ENCODE measurements at regions not wholly inside any gene's neighbourhood (a gene's known extent, or its start where the extent isn't known, plus 50 kb on each side); places are given as distances from the start of the nearest gene placed in this dataset.

DNA sequence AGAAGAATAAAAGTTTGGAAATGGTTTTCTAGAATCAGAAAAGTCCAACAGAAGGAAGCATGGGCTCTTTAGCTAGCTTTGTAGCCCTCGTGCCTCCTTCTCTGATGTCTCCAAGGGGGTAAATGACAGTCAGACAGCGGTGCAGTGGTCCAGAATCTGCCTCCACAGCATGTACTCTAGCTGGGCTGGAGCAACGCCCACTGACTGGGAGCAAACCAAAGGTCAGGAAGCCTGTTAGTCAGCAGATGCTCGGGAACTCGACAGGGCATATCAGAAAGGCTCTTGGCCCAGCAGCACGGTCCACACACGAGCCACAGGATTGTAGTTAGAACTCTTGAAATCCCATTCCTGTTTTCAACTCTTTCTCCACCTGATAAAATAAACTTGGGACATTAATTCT is 164.3 kb downstream of the GRIN2B start:
- Mint-ChIP-seq H3K4me1 (ENCODE audit: low read depth in 2 of 2) (no peaks in the 10 kb centered on the region), H3K4me3 (no peak overlapping the region), H3K27me3 (peaks cover 12 to 15% of the 10 kb centered on the region in 2 donors), H3K27ac (no peak overlapping the region), H3K36me3 (no peaks in the 10 kb centered on the region), H3K9me3 (peaks cover 3% of the 10 kb centered on the region)
- DNase-seq (ENCODE audit: low spot score) = no peak
- no peak for ATAC-seq

DNA sequence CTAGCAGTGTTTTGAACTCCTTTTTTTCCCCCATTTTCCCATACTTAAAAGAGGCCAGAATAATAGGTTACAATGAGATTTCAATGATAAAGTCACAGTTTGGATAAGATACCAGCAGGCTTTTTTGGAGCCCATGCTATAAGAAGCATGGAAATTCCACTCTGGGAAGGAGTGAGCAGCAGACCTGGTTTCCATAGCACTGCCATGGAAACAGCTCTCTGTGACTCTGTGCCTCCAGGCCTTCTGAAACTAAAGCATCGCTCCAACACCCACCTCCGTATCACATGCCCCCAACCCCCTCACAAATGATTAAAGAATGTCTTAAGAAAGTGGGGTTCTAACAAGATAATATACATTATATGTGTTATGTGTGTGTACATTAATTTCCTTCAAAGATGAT is 165.0 kb downstream of the GRIN2B start:
- Mint-ChIP-seq H3K27me3 (peaks cover 10 to 15% of the 10 kb centered on the region in 2 donors), H3K9me3 (peaks cover 3% of the 10 kb centered on the region), H3K36me3 (no peaks in the 10 kb centered on the region), H3K4me1 (ENCODE audit: low read depth in 2 of 2) (no peaks in the 10 kb centered on the region), H3K27ac (no peak overlapping the region), H3K4me3 (no peak overlapping the region)
- ATAC-seq (no peak), DNase-seq (ENCODE audit: low spot score) (no peak)

DNA sequence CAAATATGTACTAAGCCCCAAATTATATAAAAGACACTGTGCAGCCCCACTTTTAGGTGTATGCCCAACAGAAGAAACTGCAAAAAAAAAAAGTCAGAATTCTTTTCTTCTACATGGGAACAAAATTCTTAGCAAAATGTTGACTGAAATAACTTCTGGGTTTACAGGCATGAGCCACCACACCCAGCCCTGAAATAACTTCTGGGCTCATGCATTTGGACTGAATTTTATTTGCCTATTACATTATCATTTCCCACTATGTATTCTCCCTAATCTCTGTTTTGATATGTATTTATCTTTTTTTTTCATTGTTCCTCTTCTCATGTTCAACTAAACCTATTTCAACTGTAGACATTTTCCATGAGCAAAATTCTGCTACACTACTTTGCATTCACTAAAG is 169.2 kb downstream of the GRIN2B start:
- H3K9me3 Mint-ChIP-seq = peaks cover 3% of the 10 kb centered on the region
- DNase-seq (ENCODE audit: low spot score) (no peak), ATAC-seq (no peak)
- H3K36me3 Mint-ChIP-seq = no peaks in the 10 kb centered on the region
- no peak overlapping the region for H3K27ac Mint-ChIP-seq
- H3K27me3 Mint-ChIP-seq = peaks cover 7% of the 10 kb centered on the region in 2 donors
- no peaks in the 10 kb centered on the region for H3K4me1 Mint-ChIP-seq (ENCODE audit: low read depth in 2 of 2)
- no peak overlapping the region for H3K4me3 Mint-ChIP-seq

DNA sequence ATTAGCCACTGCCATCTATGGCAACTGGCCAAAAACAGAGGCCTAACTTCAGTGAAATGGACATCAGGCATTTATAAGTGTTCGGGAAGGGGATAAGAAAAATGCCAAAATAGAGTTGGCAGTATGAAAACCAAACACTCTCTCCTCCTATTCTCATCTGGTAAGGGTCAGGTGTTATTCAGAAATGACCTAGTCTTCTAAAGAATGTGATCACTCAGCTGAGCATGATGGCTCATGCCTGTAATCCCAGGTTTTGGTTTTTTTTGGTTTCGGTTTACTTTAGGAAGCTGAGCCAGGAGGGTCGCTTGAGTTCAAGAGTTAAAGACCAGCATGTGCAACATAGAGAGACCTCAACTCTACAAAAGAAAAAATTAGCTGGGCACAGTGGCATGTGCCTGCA is 170.3 kb downstream of the GRIN2B start:
- H3K4me3 Mint-ChIP-seq = no peak overlapping the region
- no peak overlapping the region for H3K27ac Mint-ChIP-seq
- H3K36me3 Mint-ChIP-seq = no peaks in the 10 kb centered on the region
- ATAC-seq (no peak), DNase-seq (ENCODE audit: low spot score) (no peak)
- H3K9me3 Mint-ChIP-seq = peaks cover 3% of the 10 kb centered on the region
- H3K4me1 Mint-ChIP-seq (ENCODE audit: low read depth in 2 of 2) = no peaks in the 10 kb centered on the region
- peaks cover 7 to 16% of the 10 kb centered on the region in 2 donors for H3K27me3 Mint-ChIP-seq

DNA sequence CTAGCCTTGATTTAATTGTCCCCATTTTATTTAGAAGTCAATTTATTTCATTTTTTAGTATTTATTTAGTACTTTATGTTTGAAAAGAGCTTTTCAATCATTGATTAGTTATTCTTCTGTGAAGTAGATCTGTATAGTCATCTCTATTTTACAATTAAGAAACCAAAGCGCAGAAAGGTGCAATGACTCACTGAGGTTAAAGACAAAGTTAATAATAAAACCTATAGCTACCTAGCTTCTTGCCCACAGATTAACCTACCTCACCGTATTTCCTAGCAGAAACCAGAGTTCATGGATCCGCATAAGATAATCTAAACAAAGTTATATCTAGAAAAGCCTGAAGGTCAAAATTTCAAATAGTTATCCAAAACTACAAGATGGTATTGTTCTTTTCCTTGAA is 176.4 kb downstream of the GRIN2B start:
- ATAC-seq (no peak), DNase-seq (ENCODE audit: low spot score) (no peak)
- no peak overlapping the region for H3K4me3 Mint-ChIP-seq
- H3K36me3 Mint-ChIP-seq = no peaks in the 10 kb centered on the region
- no peaks in the 10 kb centered on the region for H3K4me1 Mint-ChIP-seq (ENCODE audit: low read depth in 2 of 2)
- no peak overlapping the region for H3K27ac Mint-ChIP-seq
- no peaks in the 10 kb centered on the region for H3K9me3 Mint-ChIP-seq
- peaks cover 0 to 11% of the 10 kb centered on the region in 2 donors for H3K27me3 Mint-ChIP-seq

DNA sequence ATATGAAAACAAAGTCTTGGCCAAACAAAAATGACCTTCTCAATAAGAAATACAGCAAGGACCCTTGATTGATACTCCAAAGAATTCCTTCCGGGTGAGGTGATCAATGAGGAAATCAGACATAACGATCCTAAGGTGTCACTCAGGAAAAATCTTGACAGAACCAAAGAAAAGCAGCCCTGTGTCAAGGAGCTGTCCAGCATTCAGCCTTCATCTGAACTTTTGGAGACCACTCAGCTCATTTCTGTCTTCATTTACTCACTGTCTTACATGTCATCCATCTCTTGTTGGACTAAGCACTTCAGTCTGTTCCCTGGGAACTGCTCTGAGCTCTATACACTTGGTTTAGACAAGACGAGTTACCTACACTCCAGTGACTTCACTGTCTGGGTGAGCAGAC is 179.9 kb downstream of the GRIN2B start:
- no peak overlapping the region for H3K27ac Mint-ChIP-seq
- no peak for ATAC-seq
- no peaks in the 10 kb centered on the region for H3K9me3 Mint-ChIP-seq
- peaks cover 0 to 7% of the 10 kb centered on the region in 2 donors for H3K27me3 Mint-ChIP-seq
- H3K4me1 Mint-ChIP-seq (ENCODE audit: low read depth in 2 of 2) = no peaks in the 10 kb centered on the region
- no peak overlapping the region for H3K4me3 Mint-ChIP-seq
- no peaks in the 10 kb centered on the region for H3K36me3 Mint-ChIP-seq
- DNase-seq (ENCODE audit: low spot score) = no peak

DNA sequence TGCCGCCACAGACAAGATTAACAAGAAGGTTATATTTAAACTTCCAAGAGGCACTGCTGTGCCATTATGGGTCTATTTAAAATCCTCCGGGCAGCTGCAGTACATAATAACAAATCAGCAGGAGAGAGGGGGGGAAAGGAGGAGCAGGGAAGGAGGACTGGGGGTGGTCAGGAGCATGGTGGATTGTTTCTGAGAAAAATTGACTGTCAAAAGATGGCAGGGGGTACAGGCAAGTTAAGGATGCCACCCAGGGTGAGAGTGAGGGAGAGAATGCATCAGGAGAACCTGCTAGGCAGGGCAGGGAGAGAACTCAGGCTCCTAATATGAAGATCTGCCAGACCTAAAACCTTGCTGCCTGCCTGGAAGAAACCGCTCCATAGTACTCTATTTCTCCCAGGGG is 181.8 kb downstream of the GRIN2B start:
- DNase-seq (ENCODE audit: low spot score) = no peak
- Mint-ChIP-seq H3K27ac (no peak overlapping the region), H3K36me3 (no peaks in the 10 kb centered on the region), H3K4me1 (ENCODE audit: low read depth in 2 of 2) (no peaks in the 10 kb centered on the region), H3K4me3 (no peak overlapping the region), H3K27me3 (no peaks in the 10 kb centered on the region), H3K9me3 (no peaks in the 10 kb centered on the region)
- no peak for ATAC-seq

DNA sequence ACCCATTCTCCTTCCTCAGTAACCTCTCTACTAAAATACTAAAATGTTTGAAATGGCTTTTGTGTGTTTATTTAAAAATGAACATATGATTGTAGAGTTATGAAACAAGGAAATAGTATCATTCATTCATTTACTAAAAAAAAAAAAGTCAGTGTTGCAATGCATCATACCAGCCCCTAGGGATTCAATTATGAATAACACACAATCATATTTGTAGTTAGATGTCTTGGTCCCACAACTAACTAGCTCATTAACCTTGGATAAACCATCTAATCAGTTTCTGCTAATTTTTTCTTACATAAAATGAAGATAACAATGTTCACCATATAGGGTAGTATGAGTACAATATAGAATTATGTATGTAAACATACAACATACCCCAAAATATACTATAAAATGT is 183.2 kb downstream of the GRIN2B start:
- H3K4me3 Mint-ChIP-seq = no peak overlapping the region
- no peaks in the 10 kb centered on the region for H3K9me3 Mint-ChIP-seq
- no peak for ATAC-seq
- H3K27ac Mint-ChIP-seq = no peak overlapping the region
- H3K4me1 Mint-ChIP-seq (ENCODE audit: low read depth in 2 of 2) = no peaks in the 10 kb centered on the region
- no peak for DNase-seq (ENCODE audit: low spot score)
- H3K27me3 Mint-ChIP-seq = no peaks in the 10 kb centered on the region
- no peaks in the 10 kb centered on the region for H3K36me3 Mint-ChIP-seq

DNA sequence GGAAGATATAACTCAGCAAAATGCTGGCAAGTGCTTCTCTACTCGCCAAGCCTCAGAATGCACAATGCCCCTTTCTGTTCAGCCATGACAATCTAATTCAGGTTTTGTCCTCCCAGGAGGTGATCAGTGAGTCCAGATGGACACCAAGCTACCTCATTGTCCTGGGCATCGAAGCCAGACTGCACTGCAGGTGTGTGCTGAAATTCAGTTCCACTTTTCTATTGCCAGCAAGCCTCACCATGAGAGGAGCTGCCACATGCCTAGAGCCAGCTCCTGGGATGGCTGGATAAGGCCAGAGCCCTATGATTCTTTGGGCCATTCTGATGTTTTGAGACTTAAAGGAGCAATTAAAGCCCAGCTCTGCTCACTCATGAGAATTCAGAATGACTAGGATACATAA is 186.7 kb downstream of the GRIN2B start:
- H3K4me1 Mint-ChIP-seq (ENCODE audit: low read depth in 2 of 2) = no peaks in the 10 kb centered on the region
- ATAC-seq = no peak
- H3K36me3 Mint-ChIP-seq = no peaks in the 10 kb centered on the region
- peaks cover 0 to 3% of the 10 kb centered on the region in 2 donors for H3K27me3 Mint-ChIP-seq
- H3K4me3 Mint-ChIP-seq = no peak overlapping the region
- H3K27ac Mint-ChIP-seq = no peak overlapping the region
- no peak for DNase-seq (ENCODE audit: low spot score)
- no peaks in the 10 kb centered on the region for H3K9me3 Mint-ChIP-seq

DNA sequence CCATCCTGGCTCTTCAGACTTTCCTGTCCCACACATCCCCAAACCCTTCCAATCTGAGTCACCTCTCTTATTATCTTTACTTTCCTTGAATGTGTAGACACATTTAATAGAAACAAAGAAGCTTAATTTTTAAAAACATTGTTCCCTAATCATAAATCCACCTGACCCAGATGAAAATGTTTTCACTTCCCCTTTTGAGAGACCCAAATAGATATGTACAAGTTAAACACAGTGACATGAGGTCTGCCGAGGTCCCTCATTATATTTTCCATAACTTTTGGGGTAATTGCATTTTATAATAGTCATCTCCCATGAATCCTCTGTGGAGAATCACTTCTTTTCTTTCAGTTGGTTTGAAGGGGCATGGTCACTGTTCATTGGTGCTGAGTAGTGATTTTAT is 191.1 kb downstream of the GRIN2B start:
- H3K4me1 Mint-ChIP-seq (ENCODE audit: low read depth in 2 of 2) = no peaks in the 10 kb centered on the region
- peaks cover 7 to 11% of the 10 kb centered on the region in 2 donors for H3K27me3 Mint-ChIP-seq
- DNase-seq (ENCODE audit: low spot score) (no peak), ATAC-seq (no peak)
- H3K4me3 Mint-ChIP-seq = no peak overlapping the region
- no peaks in the 10 kb centered on the region for H3K36me3 Mint-ChIP-seq
- no peak overlapping the region for H3K27ac Mint-ChIP-seq
- peaks cover 2% of the 10 kb centered on the region for H3K9me3 Mint-ChIP-seq

DNA sequence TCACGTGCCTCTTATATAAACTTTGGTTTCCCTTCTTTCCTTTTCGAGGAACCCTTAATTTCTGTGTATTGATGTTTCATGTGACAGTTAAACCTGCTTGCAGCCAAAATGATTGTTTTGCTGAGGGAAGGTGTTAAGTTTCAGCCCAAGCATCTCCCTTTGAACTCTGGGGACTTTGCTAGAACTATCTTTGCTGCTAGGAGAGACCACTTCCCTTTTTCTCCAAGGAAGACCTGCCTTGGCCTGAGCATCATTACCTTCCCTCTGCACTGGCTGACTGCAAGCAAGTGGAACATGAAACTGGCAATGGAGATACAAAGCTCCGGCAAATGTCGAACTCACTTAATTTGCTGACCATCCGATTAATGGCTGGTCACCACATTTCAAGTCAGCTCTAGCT is 192.8 kb downstream of the GRIN2B start:
- peaks cover 8 to 15% of the 10 kb centered on the region in 2 donors for H3K27me3 Mint-ChIP-seq
- ATAC-seq (no peak), DNase-seq (ENCODE audit: low spot score) (no peak)
- no peaks in the 10 kb centered on the region for H3K4me1 Mint-ChIP-seq (ENCODE audit: low read depth in 2 of 2)
- no peak overlapping the region for H3K27ac Mint-ChIP-seq
- no peak overlapping the region for H3K4me3 Mint-ChIP-seq
- H3K36me3 Mint-ChIP-seq = no peaks in the 10 kb centered on the region
- H3K9me3 Mint-ChIP-seq = peaks cover 4% of the 10 kb centered on the region

DNA sequence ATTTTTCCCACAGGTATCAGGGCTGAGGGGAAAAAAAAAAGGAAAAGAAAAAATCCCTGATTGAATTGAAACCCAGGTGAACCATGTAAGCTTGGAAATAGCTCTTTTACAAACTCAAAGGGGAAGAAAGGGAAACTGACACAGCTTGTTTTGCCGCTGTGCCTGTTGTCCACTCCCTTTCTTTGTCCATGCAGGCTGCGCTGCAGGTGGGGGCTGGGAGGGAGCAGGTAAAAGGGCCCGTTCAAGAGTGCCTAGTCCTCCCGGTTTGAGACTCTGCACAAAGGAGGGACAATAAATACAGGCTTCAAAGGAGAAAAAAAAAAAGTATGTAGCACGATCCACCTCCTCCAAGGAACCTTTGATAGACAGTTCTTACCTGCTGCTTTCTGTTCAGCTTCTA is 194.8 kb downstream of the GRIN2B start:
- H3K9me3 Mint-ChIP-seq = peaks cover 4% of the 10 kb centered on the region
- ATAC-seq (no peak), DNase-seq (ENCODE audit: low spot score) (no peak)
- H3K4me3 Mint-ChIP-seq = no peak overlapping the region
- H3K27ac Mint-ChIP-seq = no peak overlapping the region
- peaks cover 10 to 15% of the 10 kb centered on the region in 2 donors for H3K27me3 Mint-ChIP-seq
- no peaks in the 10 kb centered on the region for H3K36me3 Mint-ChIP-seq
- no peaks in the 10 kb centered on the region for H3K4me1 Mint-ChIP-seq (ENCODE audit: low read depth in 2 of 2)

DNA sequence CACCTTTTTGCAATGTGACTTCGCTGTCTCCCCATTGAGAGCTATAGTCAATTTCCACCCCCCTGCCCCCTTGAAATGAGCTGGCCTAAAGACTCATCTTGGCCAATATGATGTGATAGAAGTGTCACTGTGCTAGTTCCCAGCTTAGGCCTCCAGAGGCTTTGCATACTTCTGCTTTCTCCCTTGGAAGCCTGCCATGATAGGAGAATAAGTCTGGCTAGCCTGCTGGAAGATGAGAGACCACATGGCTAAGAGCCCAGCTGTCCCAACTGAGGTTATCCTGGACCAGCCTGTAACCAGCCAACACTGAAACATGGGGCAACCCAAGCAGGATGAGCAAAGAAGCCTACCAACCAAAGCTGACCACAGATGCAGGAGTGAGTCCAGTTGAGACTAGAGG is 196.9 kb downstream of the GRIN2B start:
- H3K36me3 Mint-ChIP-seq = no peaks in the 10 kb centered on the region
- ATAC-seq = no peak
- peaks cover 10 to 15% of the 10 kb centered on the region in 2 donors for H3K27me3 Mint-ChIP-seq
- H3K4me1 Mint-ChIP-seq (ENCODE audit: low read depth in 2 of 2) = no peaks in the 10 kb centered on the region
- H3K27ac Mint-ChIP-seq = no peak overlapping the region
- H3K9me3 Mint-ChIP-seq = peaks cover 4% of the 10 kb centered on the region
- DNase-seq (ENCODE audit: low spot score) = no peak
- no peak overlapping the region for H3K4me3 Mint-ChIP-seq

DNA sequence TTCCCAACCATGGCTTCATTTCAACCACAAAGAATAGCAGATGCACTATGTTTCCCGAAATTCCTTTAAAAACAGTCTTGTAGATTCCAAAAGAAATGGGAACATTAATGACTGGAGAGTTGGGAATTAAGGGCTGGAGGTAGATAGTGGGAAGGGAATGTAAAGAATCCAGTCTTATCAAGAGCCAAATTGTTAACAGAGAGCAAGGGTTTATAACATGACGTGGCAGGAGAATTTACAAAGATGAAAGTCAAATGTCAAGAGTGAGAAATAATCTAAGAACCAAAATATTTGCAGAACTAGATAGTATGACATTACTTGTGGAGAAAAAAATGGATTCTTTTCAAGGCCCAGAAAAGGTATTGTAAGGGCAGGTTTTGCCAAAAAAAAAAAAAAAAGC is 200.9 kb downstream of the GRIN2B start:
- H3K27ac Mint-ChIP-seq = no peak overlapping the region
- H3K9me3 Mint-ChIP-seq = peaks cover 7% of the 10 kb centered on the region
- H3K36me3 Mint-ChIP-seq = no peaks in the 10 kb centered on the region
- H3K4me1 Mint-ChIP-seq (ENCODE audit: low read depth in 2 of 2) = no peaks in the 10 kb centered on the region
- no peak for DNase-seq (ENCODE audit: low spot score)
- no peak overlapping the region for H3K4me3 Mint-ChIP-seq
- no peak for ATAC-seq
- peaks cover 7 to 16% of the 10 kb centered on the region in 2 donors for H3K27me3 Mint-ChIP-seq

DNA sequence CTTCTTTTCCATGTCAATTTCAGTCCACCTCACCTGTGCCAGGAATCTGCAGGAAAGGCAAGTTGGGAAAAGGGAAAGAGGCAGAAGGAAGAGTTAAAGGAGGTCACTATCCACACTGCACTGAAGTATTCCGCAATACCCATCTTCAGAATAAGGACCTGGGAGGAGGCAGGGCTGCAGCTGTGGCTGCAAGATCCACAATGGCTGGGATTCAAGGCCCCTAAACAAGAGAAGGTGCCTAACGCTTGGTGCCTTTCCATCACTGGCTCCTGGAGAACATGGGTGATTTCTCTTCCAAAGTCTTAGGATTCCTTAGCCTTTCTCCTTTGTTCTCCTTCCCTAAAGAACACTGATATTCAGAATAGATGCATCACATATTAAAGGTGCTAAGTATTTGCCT is 204.0 kb downstream of the GRIN2B start:
- H3K9me3 Mint-ChIP-seq = peaks cover 4% of the 10 kb centered on the region
- peaks cover 0 to 11% of the 10 kb centered on the region in 2 donors for H3K27me3 Mint-ChIP-seq
- no peak overlapping the region for H3K4me3 Mint-ChIP-seq
- no peaks in the 10 kb centered on the region for H3K4me1 Mint-ChIP-seq (ENCODE audit: low read depth in 2 of 2)
- no peak for ATAC-seq
- DNase-seq (ENCODE audit: low spot score) = no peak
- H3K27ac Mint-ChIP-seq = no peak overlapping the region
- H3K36me3 Mint-ChIP-seq = no peaks in the 10 kb centered on the region
